Body of pancreas (tissue), 4 donors: ENCODE measurements at regions not wholly inside any gene's neighbourhood (a gene's known extent, or its start where the extent isn't known, plus 50 kb on each side); places are given as distances from the start of the nearest gene placed in this dataset.

ENCODE experiments used
- ATAC-seq: fragments of 150-250 bp; one replicate; pipeline ENCODE4 v1.9.1; 2016
- DNase-seq, 4 donors: peaks; one replicate each; pipeline ENCODE4 v3.0.0-alpha.2; 2019
- H3K27ac ChIP-seq, 4 donors: fragments of 200-600 bp; sonication (generic); 1 replicate in 3 of 4; 2 replicates in 1 of 4; pipeline versions ENCODE4 v1.5.1 to v1.6.1; 2016 to 2019; ENCODE audit warnings: mild to moderate bottlenecking in 1 of 4, mixed read lengths in 1 of 4, moderate library complexity in 1 of 4
- H3K27me3 ChIP-seq, 2 donors: fragments of 200-600 bp; sonication (generic); one replicate each; pipeline ENCODE4 v1.6.0; 2016; ENCODE audit warnings: mild to moderate bottlenecking in 1 of 2
- H3K36me3 ChIP-seq, 2 donors: fragments of 200-600 bp; sonication (generic); replicated peaks in 1 of 2; 2 replicates each; pipeline ENCODE4 v1.5.1; 2016; ENCODE audit warnings: low read depth in 2 of 2; ENCODE audit not compliant: insufficient read depth in 1 of 2
- H3K4me1 ChIP-seq: fragments of 200-600 bp; sonication (generic); one replicate; pipeline ENCODE4 v1.6.0; 2016
- H3K4me3 ChIP-seq, 2 donors: fragments of 200-600 bp; sonication (generic); 1 replicate in 1 of 2; 2 replicates in 1 of 2; pipeline ENCODE4 v1.5.1; 2016 to 2019
- H3K9me3 ChIP-seq, 3 donors: fragments of 200-600 bp; sonication (generic); 1 replicate in 2 of 3; 2 replicates in 1 of 3; pipeline ENCODE4 v1.5.1; 2016
- CTCF ChIP-seq, 7 experiments: fragments of 450-650 bp in 4 of 7; fragments of 200-600 bp in 3 of 7; sonication (generic) in 3 of 7; IDR thresholded peaks; one replicate each; pipeline ENCODE4 v1.5.1; 2016 to 2019; ENCODE audit warnings: antibody characterized with exemption in 7 of 7
- POLR2A ChIP-seq, 3 donors: fragments of 450-650 bp; IDR thresholded peaks; one replicate each; pipeline ENCODE4 v1.6.1; 2016; ENCODE audit warnings: antibody characterized with exemption in 3 of 3, mild to moderate bottlenecking in 2 of 3
- WGBS, 2 donors: methylation state at CpG; one replicate each; pipeline ENCODE4 v1.1.5; 2017; 5-methylcytosine and 5-hydroxymethylcytosine counted together
- intact Hi-C: fragments of 100-400 bp; cut with DNase I; formaldehyde crosslinking; loops from one replicate; pipeline ENCODE4 v1.15.1; 2023

- intact Hi-C loops = no loop called here
- ATAC-seq = no peak
- WGBS, 2 donors = 35 to 38% methylated on average over 7 of the region's 7 CpGs
- Histone ChIP-seq H3K4me1 (no peaks in the 10 kb centered on the region), H3K4me3 (no peak overlapping the region), H3K9me3 (no peaks in the 10 kb centered on the region), H3K36me3 (no peaks in the 10 kb centered on the region), H3K27me3 (no peaks in the 10 kb centered on the region), H3K27ac (no peak overlapping the region)
- DNase-seq = peak in 1 of 4 donors; percentile 7
- no peak for TF ChIP-seq CTCF (IDR thresholded peaks at IDR 0.05)
- TF ChIP-seq POLR2A (IDR thresholded peaks at IDR 0.05) = no peak
These were observed 339.3 kb downstream of the DRD1 start for GRCh38 chr5:175104677-175105076.

GRCh38 chr5:175103746-175104145 is 340.2 kb downstream of the DRD1 start:
- H3K4me1 ChIP-seq = no peaks in the 10 kb centered on the region
- no peak overlapping the region for H3K27ac ChIP-seq
- no peaks in the 10 kb centered on the region for H3K27me3 ChIP-seq
- no peak for DNase-seq
- no peaks in the 10 kb centered on the region for H3K9me3 ChIP-seq
- 41 to 45% methylated on average over 4 of the region's 4 CpGs for WGBS, 2 donors
- H3K4me3 ChIP-seq = no peak overlapping the region
- intact Hi-C loops = no loop called here
- no peak for ATAC-seq
- no peaks in the 10 kb centered on the region for H3K36me3 ChIP-seq
- TF ChIP-seq CTCF (IDR thresholded peaks at IDR 0.05) (no peak), POLR2A (IDR thresholded peaks at IDR 0.05) (no peak)

- ATAC-seq = no peak
- intact Hi-C loops = no loop called here
- H3K36me3 ChIP-seq = no peaks in the 10 kb centered on the region
- no peak overlapping the region for H3K27ac ChIP-seq
- no peak for DNase-seq
- no peak overlapping the region for H3K4me3 ChIP-seq
- H3K27me3 ChIP-seq = no peaks in the 10 kb centered on the region
- H3K4me1 ChIP-seq = no peaks in the 10 kb centered on the region
- TF ChIP-seq POLR2A (IDR thresholded peaks at IDR 0.05) = no peak
- no peak for TF ChIP-seq CTCF (IDR thresholded peaks at IDR 0.05)
- H3K9me3 ChIP-seq = no peaks in the 10 kb centered on the region
These were observed 341.3 kb downstream of the DRD1 start for GRCh38 chr5:175102717-175103116.

- no peak for DNase-seq
- WGBS, 2 donors = 59 to 74% methylated on average over 7 of the region's 7 CpGs
- H3K27ac ChIP-seq = no peak overlapping the region
These were observed 345.7 kb downstream of the DRD1 start for GRCh38 chr5:175098301-175098700.

More at GRCh38 chr5:175098301-175098700, 345.7 kb downstream of the DRD1 start:
- ATAC-seq = no peak
- no peaks in the 10 kb centered on the region for H3K36me3 ChIP-seq
- no peak for TF ChIP-seq CTCF (IDR thresholded peaks at IDR 0.05)
- TF ChIP-seq POLR2A (IDR thresholded peaks at IDR 0.05) = no peak
- H3K9me3 ChIP-seq = no peaks in the 10 kb centered on the region
- intact Hi-C loops = no loop called here
- no peaks in the 10 kb centered on the region for H3K4me1 ChIP-seq
- H3K27me3 ChIP-seq = no peaks in the 10 kb centered on the region
- H3K4me3 ChIP-seq = no peak overlapping the region
